Esophagus (tissue), 2 donors: ENCODE measurements at regions not wholly inside any gene's neighbourhood (a gene's known extent, or its start where the extent isn't known, plus 50 kb on each side); places are given as distances from the start of the nearest gene placed in this dataset.

Experiments used
- H3K27ac ChIP-seq, 2 donors: one replicate each; pipeline ENCODE4 v1.5.1; 2013; ENCODE audit warnings: low read depth in 2 of 2, mild to moderate bottlenecking in 2 of 2, inconsistent platforms in 1 of 2, low read length in 1 of 2, moderate library complexity in 1 of 2
- H3K27me3 ChIP-seq, 2 donors: one replicate each; pipeline ENCODE4 v1.6.1; 2013; ENCODE audit warnings: low read length in 2 of 2, control low read depth in 1 of 2, mild to moderate bottlenecking in 1 of 2; ENCODE audit not compliant: insufficient read depth in 2 of 2, control insufficient read depth in 1 of 2
- H3K36me3 ChIP-seq, 2 donors: one replicate each; pipeline ENCODE4 v1.6.1; 2013; ENCODE audit warnings: low read length in 1 of 2; ENCODE audit not compliant: control insufficient read depth in 2 of 2, insufficient read depth in 2 of 2
- H3K4me1 ChIP-seq, 2 donors: one replicate each; pipeline ENCODE4 v1.6.1; 2013; ENCODE audit warnings: low read length in 1 of 2; ENCODE audit not compliant: control insufficient read depth in 2 of 2, insufficient read depth in 2 of 2
- H3K4me3 ChIP-seq, 2 donors: one replicate each; pipeline ENCODE4 v1.5.1; 2013; ENCODE audit warnings: low read length in 2 of 2, mild to moderate bottlenecking in 2 of 2, low read depth in 1 of 2, moderate library complexity in 1 of 2
- H3K9me3 ChIP-seq, 2 donors: one replicate each; pipeline ENCODE4 v1.6.1; 2013; ENCODE audit warnings: mild to moderate bottlenecking in 2 of 2, low read depth in 1 of 2, low read length in 1 of 2, moderate library complexity in 1 of 2; ENCODE audit not compliant: control insufficient read depth in 2 of 2, insufficient read depth in 1 of 2
- WGBS, 2 donors: extraction: QIAGEN DNeasy Blood & Tissue Kit; methylation state at CpG; one replicate each; pipeline ENCODE4 v1.1.7; 2013; 5-methylcytosine and 5-hydroxymethylcytosine counted together
- donor health status: healthy with polysubstance abuse.
- donor health status: Bipolar disorder and iron deficiency.

DNA sequence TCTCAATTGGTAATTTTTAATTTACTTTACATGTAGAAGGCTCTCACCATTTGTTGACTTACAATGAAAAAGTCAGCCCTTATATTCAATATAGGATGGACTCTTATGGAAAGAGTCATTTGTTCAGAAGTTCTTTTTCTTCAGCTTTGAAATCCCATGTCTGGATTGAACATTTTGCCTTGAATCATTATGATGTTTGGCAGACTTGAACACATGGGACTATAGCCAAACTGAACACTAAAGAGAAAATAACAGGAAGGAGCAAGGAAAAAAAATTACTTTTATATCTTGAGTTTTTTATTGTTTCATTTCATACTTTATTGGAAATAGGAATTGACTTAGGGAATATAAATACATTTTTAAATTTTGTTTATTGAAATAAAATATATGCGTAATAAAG is 1503.0 kb downstream of the EFNA5 start:
- WGBS, 2 donors, result 88 to 91% methylated on average over 1 of the region's 1 CpG
- Histone ChIP-seq H3K4me3 (no peak overlapping the region), H3K27me3 (no peaks in the 10 kb centered on the region), H3K4me1 (no peaks in the 10 kb centered on the region), H3K36me3 (no peaks in the 10 kb centered on the region), H3K27ac (no peak overlapping the region), H3K9me3 (no peaks in the 10 kb centered on the region)

DNA sequence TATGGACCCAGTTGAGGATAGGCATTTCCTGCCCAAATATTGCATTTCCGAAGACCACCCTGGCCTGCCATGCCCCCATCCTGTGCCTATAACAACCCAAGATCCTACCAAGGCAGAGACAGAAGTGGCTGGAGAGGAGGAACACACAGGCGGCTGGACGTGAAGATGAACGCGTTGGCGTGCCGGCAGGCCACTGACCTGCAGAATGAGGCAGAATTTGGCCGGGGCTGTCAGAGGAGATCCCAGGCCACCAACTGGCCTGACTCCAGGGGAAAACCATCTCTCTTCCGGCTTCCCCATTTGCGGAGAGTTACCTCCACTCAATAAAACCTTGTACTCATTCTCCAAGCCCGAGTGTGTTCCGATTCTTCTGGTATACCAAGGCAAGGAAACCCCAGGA is 1507.5 kb downstream of the EFNA5 start:
- Histone ChIP-seq H3K27me3 (no peaks in the 10 kb centered on the region), H3K36me3 (no peaks in the 10 kb centered on the region), H3K4me3 (no peak overlapping the region), H3K4me1 (no peaks in the 10 kb centered on the region), H3K27ac (no peak overlapping the region), H3K9me3 (no peaks in the 10 kb centered on the region)
- WGBS, 2 donors, result 92 to 93% methylated on average over 12 of the region's 12 CpGs

DNA sequence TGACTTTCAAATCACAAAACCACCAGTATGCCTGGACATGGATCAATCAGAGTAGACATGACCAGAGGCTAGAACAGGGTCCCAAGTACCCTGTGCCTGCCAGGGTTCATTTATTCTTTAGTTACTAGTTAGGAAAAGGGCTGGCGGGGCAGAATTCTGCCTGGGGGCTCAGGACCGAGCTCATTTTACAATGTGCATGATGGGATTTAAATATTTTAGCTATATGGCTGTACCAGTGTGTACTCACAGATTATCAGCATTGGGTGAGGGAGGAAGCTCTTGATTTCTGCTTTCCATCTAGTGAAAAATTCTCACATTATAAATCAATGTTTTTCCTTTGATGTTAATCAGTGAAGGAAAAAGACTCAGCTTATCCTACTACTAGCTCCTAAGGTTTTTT is 1511.1 kb downstream of the EFNA5 start:
- Histone ChIP-seq H3K4me1 (no peaks in the 10 kb centered on the region), H3K36me3 (no peaks in the 10 kb centered on the region), H3K4me3 (no peak overlapping the region), H3K27ac (no peak overlapping the region), H3K27me3 (no peaks in the 10 kb centered on the region), H3K9me3 (no peaks in the 10 kb centered on the region)
- 45 to 66% methylated on average over 2 of the region's 2 CpGs for WGBS, 2 donors

DNA sequence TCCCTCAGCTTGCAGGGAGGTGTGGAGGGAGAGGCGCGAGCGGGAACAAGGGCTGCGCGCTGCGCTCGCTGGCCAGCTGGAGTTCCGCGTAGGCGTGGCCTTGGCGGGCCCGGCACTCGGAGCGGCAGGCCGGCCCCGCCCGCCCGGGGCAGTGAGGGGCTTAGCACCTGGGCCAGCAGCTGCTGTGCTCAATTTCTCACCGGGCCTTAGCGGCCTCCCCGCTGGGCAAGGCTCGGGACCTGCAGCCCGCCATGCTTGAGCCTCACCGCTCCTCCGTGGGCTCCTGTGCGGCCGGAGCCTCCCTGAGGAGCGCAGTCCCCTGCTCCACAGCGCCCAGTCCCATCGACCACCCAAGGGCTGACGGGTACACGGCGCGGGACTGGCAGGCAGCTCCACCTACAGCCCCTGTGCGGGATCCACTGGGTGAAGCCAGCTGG is 1516.4 kb downstream of the EFNA5 start:
- Histone ChIP-seq H3K4me1 (no peaks in the 10 kb centered on the region), H3K9me3 (peaks cover 0 to 2% of the 10 kb centered on the region in 2 donors), H3K27ac (no peak overlapping the region), H3K36me3 (no peaks in the 10 kb centered on the region), H3K4me3 (no peak overlapping the region), H3K27me3 (no peaks in the 10 kb centered on the region)
- 96 to 97% methylated on average over 35 of the region's 35 CpGs for WGBS, 2 donors

DNA sequence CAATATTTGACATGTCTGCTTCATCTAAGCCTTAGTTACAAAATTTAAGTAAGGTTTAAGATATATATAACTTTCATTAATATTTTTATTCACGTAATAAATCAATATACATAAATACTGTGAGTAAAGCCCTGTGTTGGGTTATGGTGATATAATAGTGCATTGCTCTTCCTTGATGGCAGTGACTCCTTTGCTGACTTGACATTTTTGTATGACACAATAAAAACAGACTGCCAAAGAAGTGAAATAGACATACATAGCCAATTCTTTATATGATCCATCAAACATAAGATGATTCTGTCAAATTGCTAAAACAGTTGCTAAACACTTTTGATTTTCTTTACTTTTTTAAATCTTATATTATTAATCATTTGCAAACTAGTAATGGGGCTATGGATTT is 1518.2 kb downstream of the EFNA5 start:
- Histone ChIP-seq H3K9me3 (peaks cover 0 to 2% of the 10 kb centered on the region in 2 donors), H3K27me3 (no peaks in the 10 kb centered on the region), H3K27ac (no peak overlapping the region), H3K4me1 (no peaks in the 10 kb centered on the region), H3K36me3 (no peaks in the 10 kb centered on the region), H3K4me3 (no peak overlapping the region)
- 89 to 93% methylated on average over 1 of the region's 1 CpG for WGBS, 2 donors

DNA sequence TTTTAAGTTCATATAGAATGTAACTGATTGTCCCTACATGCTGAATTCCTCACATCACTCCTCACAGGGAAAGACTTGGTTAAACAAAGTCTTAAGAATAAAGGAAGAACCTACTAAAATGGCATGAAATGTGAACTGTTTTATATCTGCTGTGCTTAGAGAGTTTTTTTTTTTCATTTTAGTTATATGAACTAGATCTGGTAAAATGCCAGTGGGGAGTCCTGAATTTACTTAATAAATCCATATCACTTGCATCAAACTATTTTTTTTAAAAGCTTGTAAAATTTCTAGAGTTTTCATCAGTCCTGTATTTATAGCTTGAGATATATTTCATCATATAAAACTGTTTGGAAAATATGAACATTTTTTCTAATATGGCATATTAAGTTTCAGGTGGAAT is 1528.6 kb downstream of the EFNA5 start:
- no peaks in the 10 kb centered on the region for H3K4me1 ChIP-seq
- no peak overlapping the region for H3K27ac ChIP-seq

GRCh38 chr5:106140101-106140500 is 1530.6 kb downstream of the EFNA5 start:
- 77 to 79% methylated on average over 2 of the region's 2 CpGs for WGBS, 2 donors

More for the DNA sequence above, 1528.6 kb downstream of the EFNA5 start:
- Histone ChIP-seq H3K27me3 (no peaks in the 10 kb centered on the region), H3K9me3 (no peaks in the 10 kb centered on the region), H3K4me3 (no peak overlapping the region), H3K36me3 (no peaks in the 10 kb centered on the region)

GRCh38 chr5:106136061-106136460 is 1534.7 kb downstream of the EFNA5 start:
- Histone ChIP-seq H3K4me1 (no peaks in the 10 kb centered on the region), H3K36me3 (no peaks in the 10 kb centered on the region), H3K9me3 (no peaks in the 10 kb centered on the region), H3K27ac (no peak overlapping the region), H3K4me3 (no peak overlapping the region), H3K27me3 (no peaks in the 10 kb centered on the region)
- WGBS, 2 donors, result 40 to 43% methylated on average over 2 of the region's 2 CpGs

More at GRCh38 chr5:106140101-106140500, 1530.6 kb downstream of the EFNA5 start:
- Histone ChIP-seq H3K4me1 (no peaks in the 10 kb centered on the region), H3K9me3 (no peaks in the 10 kb centered on the region), H3K27ac (no peak overlapping the region), H3K4me3 (no peak overlapping the region), H3K36me3 (no peaks in the 10 kb centered on the region), H3K27me3 (no peaks in the 10 kb centered on the region)

DNA sequence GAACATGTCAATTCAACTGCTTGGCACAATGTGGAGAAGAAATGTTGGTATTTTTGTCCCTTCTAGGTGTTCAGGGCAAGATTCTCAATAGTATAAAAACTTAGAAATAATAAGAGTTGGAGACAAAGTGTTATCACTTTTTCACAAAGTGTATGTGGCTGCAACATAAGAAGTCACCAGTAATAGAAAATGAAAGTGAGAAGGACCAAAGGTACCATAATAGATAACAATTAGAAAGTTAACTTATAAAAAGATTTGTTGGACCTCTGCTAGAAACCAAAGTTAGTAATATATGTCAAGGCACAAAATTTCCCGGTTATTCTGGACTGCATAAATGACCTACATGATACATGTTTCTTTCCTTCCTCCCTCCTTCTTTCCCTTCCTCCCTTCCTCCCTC is 1535.3 kb downstream of the EFNA5 start:
- no peak overlapping the region for H3K4me3 ChIP-seq
- no peak overlapping the region for H3K27ac ChIP-seq
- H3K9me3 ChIP-seq, result no peaks in the 10 kb centered on the region
- H3K36me3 ChIP-seq, result no peaks in the 10 kb centered on the region
- WGBS, 2 donors, result 79 to 80% methylated on average over 1 of the region's 1 CpG
- no peaks in the 10 kb centered on the region for H3K4me1 ChIP-seq
- H3K27me3 ChIP-seq, result no peaks in the 10 kb centered on the region

- Histone ChIP-seq H3K27ac (no peak overlapping the region), H3K36me3 (no peaks in the 10 kb centered on the region), H3K9me3 (no peaks in the 10 kb centered on the region), H3K27me3 (no peaks in the 10 kb centered on the region), H3K4me1 (no peaks in the 10 kb centered on the region), H3K4me3 (no peak overlapping the region)
Measured at GRCh38 chr5:106134549-106134948, 1536.2 kb downstream of the EFNA5 start.
